GM12865 (cell line): ENCODE measurements at regions not wholly inside any gene's neighbourhood (a gene's known extent, or its start where the extent isn't known, plus 50 kb on each side); places are given as distances from the start of the nearest gene placed in this dataset.
"Not testable (repeated sequence)": the region's sequence is repeated elsewhere in the genome, so short reads cannot be mapped to it uniquely, and the experiment has no call there.

Source experiments
- DNase-seq: peaks from one replicate; pipeline ENCODE4 v3.0.0; 2010; ENCODE audit warnings: low read depth
- H3K4me3 ChIP-seq: 2 replicates; pipeline ENCODE4 v1.5.1; 2011; ENCODE audit warnings: mild to moderate bottlenecking, low read depth, low read length, control low read depth
- CTCF ChIP-seq: IDR thresholded peaks from 2 replicates; pipeline ENCODE4 v1.5.1; 2011; ENCODE audit warnings: low read length, control low read depth, low read depth, inconsistent platforms; ENCODE audit not compliant: insufficient read depth; ENCODE audit errors: missing control alignments

- DNase-seq, result no peak
These were observed 594.3 kb upstream of the PCDH7 start for GRCh38 chr4:30125868-30126267.

GRCh38 chr4:30126351-30126750, 593.8 kb upstream of the PCDH7 start:
- no peak for DNase-seq
- no peak overlapping the region for H3K4me3 ChIP-seq
- TF ChIP-seq CTCF, result no peak

More at GRCh38 chr4:30125868-30126267, 594.3 kb upstream of the PCDH7 start:
- no peak overlapping the region for H3K4me3 ChIP-seq
- TF ChIP-seq CTCF, result no peak

- not testable (repeated sequence) for H3K4me3 ChIP-seq, DNase-seq
These were observed 571.3 kb upstream of the PCDH7 start for GRCh38 chr4:30148828-30149227.

- not testable (repeated sequence) for H3K4me3 ChIP-seq, DNase-seq
These were observed 570.6 kb upstream of the PCDH7 start for GRCh38 chr4:30149539-30149938.

- TF ChIP-seq CTCF, result no peak
- DNase-seq, result no peak
- no peak overlapping the region for H3K4me3 ChIP-seq
These were observed 566.7 kb upstream of the PCDH7 start for GRCh38 chr4:30153427-30153826.

GRCh38 chr4:30160140-30160539, 560.0 kb upstream of the PCDH7 start:
- no peak for DNase-seq
- no peak overlapping the region for H3K4me3 ChIP-seq
- no peak for TF ChIP-seq CTCF

GRCh38 chr4:30172416-30172815, 547.8 kb upstream of the PCDH7 start:
- TF ChIP-seq CTCF, result no peak
- no peak overlapping the region for H3K4me3 ChIP-seq

GRCh38 chr4:30181512-30181911, 538.7 kb upstream of the PCDH7 start:
- H3K4me3 ChIP-seq, result no peak overlapping the region
- DNase-seq, result no peak
- TF ChIP-seq CTCF, result no peak

More at GRCh38 chr4:30172416-30172815, 547.8 kb upstream of the PCDH7 start:
- no peak for DNase-seq
